DMS 273 treated with DMSO at 0.1 percent for 48 hours (cell line): ENCODE measurements at regions not wholly inside any gene's neighbourhood (a gene's known extent, or its start where the extent isn't known, plus 50 kb on each side); places are given as distances from the start of the nearest gene placed in this dataset.

Source experiments
- DNase-seq: peaks from one replicate; lab custom pipeline; 2025; lab: John Stamatoyannopoulos, UW

GRCh38 chr4:157961229-157961990 is 211.4 kb downstream of the GASK1B start:
- no peak for DNase-seq

- no peak for DNase-seq
Observed at GRCh38 chr4:157957905-157958304, 214.9 kb downstream of the GASK1B start.

- DNase-seq: no peak
Observed at GRCh38 chr4:157942017-157942416, 230.8 kb downstream of the GASK1B start.

GRCh38 chr4:157934151-157934550 is 238.7 kb downstream of the GASK1B start:
- DNase-seq: no peak

- DNase-seq: no peak
Observed at GRCh38 chr4:157932936-157933335, 239.9 kb downstream of the GASK1B start.

GRCh38 chr4:157929486-157929885 is 243.3 kb downstream of the GASK1B start:
- no peak for DNase-seq

GRCh38 chr4:157918036-157918832 is 254.6 kb downstream of the GASK1B start:
- DNase-seq: no peak

- no peak for DNase-seq
Observed at GRCh38 chr4:157912212-157912611, 260.6 kb downstream of the GASK1B start.

- DNase-seq: no peak
Observed at GRCh38 chr4:157911662-157912061, 261.2 kb downstream of the GASK1B start.

GRCh38 chr4:157908691-157909090 is 264.1 kb downstream of the GASK1B start:
- DNase-seq: no peak

- no peak for DNase-seq
Observed at GRCh38 chr4:157908031-157908430, 264.8 kb downstream of the GASK1B start.

- no peak for DNase-seq
Observed at GRCh38 chr4:157907226-157907946, 265.4 kb downstream of the GASK1B start.

- DNase-seq: no peak
Observed at GRCh38 chr4:157898836-157899605, 273.8 kb downstream of the GASK1B start.

- DNase-seq: no peak
Observed at GRCh38 chr4:157897855-157898370, 274.9 kb downstream of the GASK1B start.

GRCh38 chr4:157896726-157897125 is 276.1 kb downstream of the GASK1B start:
- DNase-seq: no peak

- DNase-seq: no peak
Observed at GRCh38 chr4:157895205-157895604, 277.6 kb downstream of the GASK1B start.

- DNase-seq: no peak
Observed at GRCh38 chr4:157889788-157890187, 283.0 kb downstream of the GASK1B start.

- DNase-seq: no peak
Observed at GRCh38 chr4:157888281-157888680, 284.5 kb downstream of the GASK1B start.

GRCh38 chr4:157887316-157887715 is 285.5 kb downstream of the GASK1B start:
- DNase-seq: no peak

GRCh38 chr4:157886645-157887044 is 286.2 kb downstream of the GASK1B start:
- DNase-seq: no peak

- no peak for DNase-seq
Observed at GRCh38 chr4:157885811-157886210, 287.0 kb downstream of the GASK1B start.

GRCh38 chr4:157882901-157883300 is 289.9 kb downstream of the GASK1B start:
- DNase-seq: no peak
